ENCODE measurements at regions not wholly inside any gene's neighbourhood (a gene's known extent, or its start where the extent isn't known, plus 50 kb on each side); places are given as distances from the start of the nearest gene placed in this dataset.

DNA sequence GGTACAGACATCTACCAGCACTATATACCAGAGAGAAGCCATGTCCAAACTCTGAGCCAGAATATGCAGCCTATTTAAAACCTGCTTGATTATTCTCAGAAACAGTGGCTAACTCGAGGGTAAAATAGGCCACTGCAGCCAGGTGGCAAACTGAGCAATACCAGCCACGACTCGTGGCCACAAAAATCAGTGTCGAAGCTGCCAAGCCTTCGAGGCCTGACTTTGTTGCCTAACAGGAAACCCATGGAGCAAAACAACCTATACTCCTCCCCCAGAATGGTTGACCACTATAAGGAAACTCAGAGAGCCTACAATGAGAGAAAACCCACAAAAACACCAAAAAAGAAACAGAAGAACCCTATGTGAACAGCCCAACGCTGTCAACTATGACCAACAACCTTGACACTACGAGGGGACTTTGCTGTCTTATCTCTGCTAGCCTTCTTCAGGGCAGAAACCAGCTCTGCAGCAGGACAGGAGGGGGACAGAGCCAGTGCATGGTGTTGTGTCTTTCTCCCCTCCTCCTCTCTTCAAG lies 133.8 kb downstream of the TMEM174 start:
- no peak for TF ChIP-seq YY1 (IDR thresholded peaks at IDR 0.05; ENCODE audit: low read depth)
- no peak for TF ChIP-seq EP300 (IDR thresholded peaks at IDR 0.05; ENCODE audit: borderline replicate concordance)
- TF ChIP-seq, protein P1, sequence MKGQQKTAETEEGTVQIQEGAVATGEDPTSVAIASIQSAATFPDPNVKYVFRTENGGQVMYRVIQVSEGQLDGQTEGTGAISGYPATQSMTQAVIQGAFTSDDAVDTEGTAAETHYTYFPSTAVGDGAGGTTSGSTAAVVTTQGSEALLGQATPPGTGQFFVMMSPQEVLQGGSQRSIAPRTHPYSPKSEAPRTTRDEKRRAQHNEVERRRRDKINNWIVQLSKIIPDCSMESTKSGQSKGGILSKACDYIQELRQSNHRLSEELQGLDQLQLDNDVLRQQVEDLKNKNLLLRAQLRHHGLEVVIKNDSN (IDR thresholded peaks at IDR 0.05), result no peak
- TF ChIP-seq CEBPB (IDR thresholded peaks at IDR 0.05), result no peak
- no peak for TF ChIP-seq RAD21 (IDR thresholded peaks at IDR 0.05; ENCODE audit: low read depth)
- no peak for TF ChIP-seq TAF1 (IDR thresholded peaks at IDR 0.05; ENCODE audit: low read depth)
- no peak for TF ChIP-seq ZBTB7A (IDR thresholded peaks at IDR 0.05; ENCODE audit: low read depth)
- TF ChIP-seq TEAD4 (IDR thresholded peaks at IDR 0.05), result no peak

All from Ishikawa (cell line).